HT1080 (cell line): ENCODE measurements at regions not wholly inside any gene's neighbourhood (a gene's known extent, or its start where the extent isn't known, plus 50 kb on each side); places are given as distances from the start of the nearest gene placed in this dataset.
"Not testable (repeated sequence)": the region's sequence is repeated elsewhere in the genome, so short reads cannot be mapped to it uniquely, and the experiment has no call there.

ENCODE experiments used
- DNase-seq: peaks from one replicate; pipeline ENCODE4 v3.0.0-alpha.2; 2015; ENCODE audit warnings: low read depth

GRCh38 chr10:28387140-28387539 lies 84.3 kb upstream of the MPP7 start:
- no peak for DNase-seq

- DNase-seq, result no peak
Measured at GRCh38 chr10:28391283-28391682, 88.4 kb upstream of the MPP7 start.

GRCh38 chr10:28393956-28394568 lies 91.2 kb upstream of the MPP7 start:
- peak; percentile 57 for DNase-seq

GRCh38 chr10:28396331-28396730 lies 93.5 kb upstream of the MPP7 start:
- DNase-seq, result no peak

GRCh38 chr10:28397229-28397628 lies 94.4 kb upstream of the MPP7 start:
- DNase-seq, result no peak

GRCh38 chr10:28400176-28400575 lies 97.3 kb upstream of the MPP7 start:
- DNase-seq, result no peak

GRCh38 chr10:28400681-28401080 lies 97.8 kb upstream of the MPP7 start:
- no peak for DNase-seq

GRCh38 chr10:28402611-28403073 lies 99.8 kb upstream of the MPP7 start:
- not testable (repeated sequence) for DNase-seq

GRCh38 chr10:28403090-28403489 lies 100.2 kb upstream of the MPP7 start:
- no peak for DNase-seq

GRCh38 chr10:28408237-28408777 lies 105.4 kb upstream of the MPP7 start:
- no peak for DNase-seq

- DNase-seq, result no peak
Measured at GRCh38 chr10:28410420-28411135, 107.7 kb upstream of the MPP7 start.

- no peak for DNase-seq
Measured at GRCh38 chr10:28411136-28411460, 108.2 kb upstream of the MPP7 start.

- DNase-seq, result no peak
Measured at GRCh38 chr10:28411648-28412047, 108.8 kb upstream of the MPP7 start.

GRCh38 chr10:28418069-28418468 lies 114.8 kb upstream of the WAC start:
- DNase-seq, result no peak

GRCh38 chr10:28425422-28425821 lies 107.5 kb upstream of the WAC start:
- no peak for DNase-seq

- DNase-seq, result no peak
Measured at GRCh38 chr10:28426392-28427159, 106.3 kb upstream of the WAC start.

GRCh38 chr10:28427376-28427775 lies 105.5 kb upstream of the WAC start:
- no peak for DNase-seq

- DNase-seq, result no peak
Measured at GRCh38 chr10:28429045-28429444, 103.9 kb upstream of the WAC start.

- peak; percentile 76 for DNase-seq
Measured at GRCh38 chr10:28429573-28430216, 103.2 kb upstream of the WAC start.

- no peak for DNase-seq
Measured at GRCh38 chr10:28431139-28431538, 101.8 kb upstream of the WAC start.

GRCh38 chr10:28432210-28432676 lies 100.7 kb upstream of the WAC start:
- DNase-seq, result peak; percentile 45

GRCh38 chr10:28434063-28434462 lies 98.9 kb upstream of the WAC start:
- DNase-seq, result no peak
